ENCODE measurements at regions not wholly inside any gene's neighbourhood (a gene's known extent, or its start where the extent isn't known, plus 50 kb on each side); places are given as distances from the start of the nearest gene placed in this dataset.

GRCh38 chr1:29785554-29785953, 549.2 kb downstream of the PTPRU start:
- TF ChIP-seq CTCF (IDR thresholded peaks at IDR 0.05) = no peak
- TF ChIP-seq EP300 (IDR thresholded peaks at IDR 0.05) = no peak
- TF ChIP-seq POLR2A (IDR thresholded peaks at IDR 0.05) = no peak

Measured in ovary (tissue), 3 donors.